GM21619 (cell line): ENCODE measurements at regions not wholly inside any gene's neighbourhood (a gene's known extent, or its start where the extent isn't known, plus 50 kb on each side); places are given as distances from the start of the nearest gene placed in this dataset.

ENCODE experiments used
- ATAC-seq: cut with Tn5 transposase; IDR thresholded peaks from one replicate; pipeline ENCODE4 v1.9.1; 2021; ENCODE audit not compliant: unreplicated experiment

DNA sequence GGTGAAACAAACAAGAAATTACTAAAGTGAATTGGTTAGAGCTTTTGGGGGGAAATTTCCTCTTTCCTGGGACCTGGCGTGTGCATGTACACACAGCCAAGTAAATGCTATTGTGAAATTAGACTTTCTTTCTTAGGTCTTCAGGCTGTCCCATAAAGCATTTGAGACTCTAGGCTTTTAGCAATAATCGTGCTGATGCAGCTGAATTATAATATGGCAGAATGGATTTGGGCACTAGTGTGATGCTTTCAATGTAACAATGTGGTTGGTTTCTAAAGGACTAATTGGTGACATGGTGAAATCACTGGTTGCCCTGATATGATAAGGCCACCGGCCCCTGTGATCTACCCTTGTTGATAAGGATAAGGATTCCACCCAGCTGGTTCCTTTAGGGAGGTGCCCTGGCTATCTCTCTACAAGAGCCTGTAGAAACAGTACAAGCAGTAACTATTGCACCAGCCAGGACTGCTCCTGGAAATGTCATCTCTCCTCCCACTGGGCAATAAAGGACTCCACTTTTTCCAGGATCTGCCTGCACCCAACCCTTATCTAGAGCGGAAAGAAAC lies 164.1 kb downstream of the TFAP2A start:
- no peak for ATAC-seq

DNA sequence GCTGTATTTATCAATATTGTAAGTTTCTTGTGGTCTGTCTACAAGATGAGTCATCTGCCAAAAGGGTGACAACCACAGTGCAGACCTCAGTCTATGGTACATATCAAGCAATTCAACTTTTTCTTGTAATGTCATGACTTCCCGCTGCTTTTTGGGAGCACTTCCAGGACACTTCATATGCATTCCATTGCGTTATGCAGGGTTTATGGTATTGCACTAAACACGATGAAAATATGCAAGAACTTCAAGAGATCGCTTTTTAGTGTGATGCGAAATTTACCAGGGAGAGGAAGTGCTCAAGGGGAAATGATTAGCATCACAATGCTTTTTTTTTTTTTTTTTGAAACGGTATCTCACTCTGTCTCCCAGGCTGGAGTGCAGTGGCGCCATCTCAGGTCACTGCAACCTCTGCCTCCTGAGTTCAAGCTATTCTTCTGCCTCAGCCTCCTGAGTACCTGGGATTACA lies 166.5 kb downstream of the TFAP2A start:
- ATAC-seq = no peak

- no peak for ATAC-seq
Measured at GRCh38 chr6:10237298-10238038, 177.4 kb downstream of the TFAP2A start.

DNA sequence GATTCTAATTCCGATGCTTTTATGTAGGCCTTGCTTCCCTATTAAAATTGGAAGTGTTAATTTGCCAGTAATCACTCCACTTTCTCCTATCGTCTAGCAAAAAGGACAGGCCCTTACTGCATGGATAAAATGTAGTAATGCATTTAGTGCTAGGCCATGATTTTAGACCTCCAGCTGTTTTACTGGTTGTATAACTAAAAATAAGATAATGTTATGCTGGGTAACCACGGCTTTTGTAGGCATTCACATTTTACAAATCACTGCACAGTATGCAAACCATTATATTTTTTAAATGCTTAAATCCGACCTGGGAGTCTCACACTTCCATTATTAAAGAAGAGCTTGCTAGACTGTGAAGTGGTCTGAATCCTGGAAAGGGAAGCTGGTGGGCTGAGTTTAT lies 179.5 kb downstream of the TFAP2A start:
- ATAC-seq = no peak

DNA sequence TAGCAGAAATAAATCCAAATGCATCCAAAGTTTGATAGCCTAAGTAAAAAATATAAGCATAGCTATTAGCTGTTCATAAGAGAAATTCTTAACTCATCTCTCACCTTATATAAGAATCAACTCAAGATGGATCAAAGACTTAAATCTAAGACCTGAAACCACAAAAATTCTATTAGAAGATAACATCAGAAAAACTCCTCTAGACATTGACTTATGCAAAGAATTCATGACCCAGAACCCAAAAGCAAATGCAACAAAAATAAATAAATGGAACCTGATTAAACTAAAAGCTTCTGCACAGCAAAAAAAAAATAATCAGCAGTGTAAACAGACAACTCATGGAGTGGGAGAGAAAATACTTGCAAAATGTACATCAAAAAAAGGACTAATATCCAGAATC lies 184.3 kb downstream of the TFAP2A start:
- no peak for ATAC-seq

DNA sequence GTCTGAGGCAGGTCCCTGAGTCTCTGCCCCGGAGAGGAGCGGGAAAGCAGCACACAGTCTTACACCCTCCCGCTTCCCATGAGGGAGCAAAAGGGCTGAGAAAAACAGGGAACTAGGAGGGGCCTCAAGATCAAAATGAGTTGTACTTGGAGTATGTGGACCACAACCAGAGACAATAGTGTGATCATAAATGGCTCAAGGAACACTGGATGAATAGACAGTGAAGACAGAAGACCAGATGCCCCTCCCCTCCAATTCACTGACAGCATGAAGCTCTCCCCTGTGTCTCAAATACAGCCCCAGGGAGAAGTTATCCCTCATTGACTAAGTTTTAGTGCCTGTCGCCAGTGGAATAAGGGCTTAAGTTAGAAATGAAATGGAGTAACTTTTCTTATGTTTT lies 191.0 kb downstream of the TFAP2A start:
- ATAC-seq = no peak

GRCh38 chr6:10221178-10221577 lies 193.7 kb downstream of the TFAP2A start:
- ATAC-seq = no peak

DNA sequence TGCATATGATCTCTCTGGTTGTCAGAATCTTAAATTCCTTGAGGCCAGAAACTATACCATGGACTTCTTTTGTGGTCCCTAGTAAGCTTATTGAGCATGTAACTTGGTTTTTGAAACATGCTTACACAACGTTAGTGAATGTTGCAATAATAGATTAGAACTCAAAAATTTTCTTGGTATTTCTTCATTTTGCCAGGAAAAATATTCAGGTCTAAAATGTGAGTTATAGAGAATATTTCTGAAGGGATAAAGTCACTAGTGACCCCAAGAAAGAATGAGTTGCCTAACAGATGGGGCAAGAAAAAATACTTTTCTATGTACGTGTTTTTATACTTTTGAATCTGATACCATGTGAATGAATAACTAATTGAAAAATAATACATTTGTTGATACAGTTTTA lies 195.4 kb downstream of the TFAP2A start:
- no peak for ATAC-seq

GRCh38 chr6:10217111-10217510 lies 197.8 kb downstream of the TFAP2A start:
- no peak for ATAC-seq

GRCh38 chr6:10215326-10216110 lies 199.4 kb downstream of the TFAP2A start:
- no peak for ATAC-seq

- no peak for ATAC-seq
Measured at GRCh38 chr6:10210052-10210451, 204.8 kb downstream of the TFAP2A start.

DNA sequence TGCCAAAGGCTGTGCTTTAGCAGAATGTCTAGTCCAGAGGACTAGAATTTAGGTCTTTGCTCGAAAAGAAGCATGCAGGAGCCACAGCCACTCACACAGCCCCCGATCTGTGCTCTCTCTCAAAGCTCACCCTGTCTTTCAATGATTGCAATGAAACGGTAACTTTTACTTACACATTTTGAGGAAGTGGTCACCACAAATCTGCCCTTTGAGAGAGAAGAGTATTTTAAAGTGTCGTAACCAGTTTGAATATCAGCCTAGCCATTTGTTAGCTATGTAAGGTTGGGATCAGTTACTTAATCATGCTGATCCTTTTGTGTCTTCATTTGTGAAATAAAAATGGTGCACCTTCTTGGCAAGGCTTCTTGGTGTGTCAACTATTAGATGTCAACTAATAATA lies 209.0 kb downstream of the TFAP2A start:
- ATAC-seq = no peak

DNA sequence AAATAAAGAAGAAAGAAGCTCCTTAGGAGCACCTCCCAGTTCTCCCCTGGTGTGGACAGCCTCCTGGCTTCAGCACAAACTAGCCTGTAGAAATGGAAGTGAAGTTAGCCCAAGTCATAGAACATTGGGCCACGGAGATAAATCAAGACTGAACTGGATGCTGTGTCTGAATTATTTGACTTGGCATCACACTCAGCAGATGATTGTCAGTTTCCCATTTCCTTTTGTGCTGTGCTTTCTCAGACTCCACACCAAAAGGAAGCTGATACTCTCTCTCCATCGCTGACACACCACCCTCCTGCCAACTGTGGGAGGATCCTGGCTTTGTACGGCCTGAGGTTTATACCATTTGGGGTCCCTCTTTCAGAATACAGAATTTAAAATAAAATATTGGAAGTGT lies 209.8 kb downstream of the TFAP2A start:
- no peak for ATAC-seq

DNA sequence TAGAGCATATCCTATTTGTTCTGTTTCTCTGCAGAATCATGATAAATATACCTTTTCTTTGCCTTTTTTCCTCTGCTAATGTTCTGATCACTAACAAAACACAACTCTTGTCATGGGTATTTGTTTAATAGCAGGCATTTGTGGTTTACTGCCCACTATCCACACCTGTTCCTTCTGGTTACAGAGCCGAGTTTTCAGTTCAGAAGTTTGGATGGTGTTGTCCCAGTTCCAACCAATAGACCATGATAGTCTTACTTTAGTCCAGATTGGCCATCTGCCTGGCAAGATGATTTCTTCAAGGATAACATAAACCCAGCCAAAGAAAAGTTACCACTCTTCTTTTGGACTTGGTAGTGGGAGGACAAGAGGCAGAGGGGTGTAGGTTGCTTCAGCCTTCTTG lies 211.2 kb downstream of the TFAP2A start:
- no peak for ATAC-seq

DNA sequence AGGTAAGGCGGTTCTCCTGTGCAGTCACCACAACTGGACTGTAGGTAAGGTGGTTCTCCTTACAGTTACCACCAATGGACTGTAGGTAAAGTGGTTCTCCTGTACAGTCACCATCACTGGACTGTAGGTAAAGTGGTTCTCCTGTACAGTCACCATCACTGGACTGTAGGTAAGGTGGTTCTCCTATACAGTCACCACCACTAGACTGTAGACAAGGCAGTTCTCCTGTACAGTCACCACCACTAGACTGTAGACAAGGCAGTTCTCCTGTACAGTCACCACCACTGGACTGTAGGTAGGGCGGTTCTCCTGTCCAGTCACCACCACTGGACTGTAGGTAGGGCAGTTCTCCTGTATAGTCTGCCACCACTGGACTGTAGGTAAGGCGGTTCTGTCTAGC lies 212.3 kb downstream of the TFAP2A start:
- no peak for ATAC-seq

DNA sequence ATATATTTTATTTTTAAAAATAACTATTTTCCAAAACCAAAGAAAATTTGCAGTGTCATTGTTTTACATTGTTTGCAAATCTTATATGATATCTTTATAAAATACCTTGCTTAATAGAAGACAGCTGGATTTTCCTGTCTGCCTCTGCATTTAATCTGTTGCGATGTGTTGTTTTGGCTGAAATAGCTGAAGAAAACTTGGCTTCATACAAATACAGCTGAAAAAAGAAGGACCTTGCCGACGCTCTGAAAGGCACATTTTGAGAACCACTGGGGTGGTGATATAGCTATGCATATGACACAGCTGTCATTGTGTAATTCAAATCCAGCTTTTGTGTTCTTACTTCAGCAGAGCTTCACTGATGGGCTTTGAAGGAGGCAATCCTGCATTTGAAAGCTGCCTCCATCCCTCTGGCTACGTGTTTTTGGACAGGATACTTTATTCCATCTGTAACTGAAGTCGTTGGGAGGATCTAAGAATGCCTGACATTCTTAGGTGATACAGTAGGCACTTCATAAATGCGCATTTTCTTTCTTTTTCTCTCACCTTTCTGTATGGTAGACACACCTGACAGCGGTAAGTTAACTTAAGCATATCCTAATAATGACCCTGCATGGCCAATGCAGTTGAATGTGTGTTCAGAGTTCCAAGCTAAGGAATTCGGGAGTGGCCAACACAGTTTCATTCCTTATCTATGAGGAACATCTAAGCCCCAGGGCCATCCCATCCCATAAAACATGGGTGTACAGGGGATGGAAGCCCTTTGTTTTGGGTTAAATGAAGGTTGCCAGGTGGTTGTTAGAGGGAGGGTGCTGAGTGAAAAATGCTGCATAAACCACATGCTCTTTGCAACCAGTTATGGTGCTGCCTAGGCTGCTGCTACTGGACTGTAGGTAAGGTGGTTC lies 213.0 kb downstream of the TFAP2A start:
- ATAC-seq = no peak

GRCh38 chr6:10196090-10196489 lies 218.8 kb downstream of the TFAP2A start:
- ATAC-seq = no peak

DNA sequence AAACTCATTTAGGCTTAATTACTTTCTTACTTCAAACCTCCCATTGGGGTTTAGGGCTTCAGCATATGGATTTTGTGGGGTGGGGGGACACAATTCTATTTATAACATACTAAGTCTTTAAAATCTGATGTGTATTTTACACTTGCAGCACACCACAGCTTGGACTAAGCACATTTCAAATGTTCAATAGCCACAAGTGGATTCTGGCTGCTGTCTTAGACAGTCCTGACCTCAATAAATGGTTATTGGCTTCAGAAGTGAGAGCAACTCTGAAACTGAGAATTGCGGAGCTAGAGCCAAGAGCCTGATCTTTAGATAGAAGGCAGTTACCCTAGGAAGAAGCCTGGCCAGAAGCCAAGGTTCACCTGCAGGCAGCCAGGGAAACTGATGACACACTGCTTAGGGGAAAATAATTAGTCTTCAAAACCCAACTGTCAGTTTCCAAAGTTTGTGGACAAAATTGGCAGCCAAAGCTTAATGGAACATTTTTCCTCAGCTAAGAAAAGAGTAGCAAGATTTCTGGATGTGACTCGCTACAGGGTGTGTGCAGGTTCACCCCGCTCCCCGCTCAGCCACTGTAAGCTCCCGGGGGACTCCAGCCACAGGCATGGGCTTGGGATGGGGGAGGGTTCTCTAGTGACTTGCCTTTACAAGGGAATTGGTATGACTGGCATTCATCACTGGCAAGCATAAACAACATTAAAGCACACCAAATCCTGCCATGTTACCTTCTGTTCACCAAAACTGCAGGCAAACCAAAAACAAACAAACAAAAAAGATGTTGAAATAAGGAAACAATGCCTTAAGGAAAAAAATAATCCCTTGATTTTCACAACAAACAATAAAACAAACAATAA lies 219.8 kb downstream of the TFAP2A start:
- no peak for ATAC-seq

- ATAC-seq = no peak
Measured at GRCh38 chr6:10193321-10193720, 221.6 kb downstream of the TFAP2A start.

DNA sequence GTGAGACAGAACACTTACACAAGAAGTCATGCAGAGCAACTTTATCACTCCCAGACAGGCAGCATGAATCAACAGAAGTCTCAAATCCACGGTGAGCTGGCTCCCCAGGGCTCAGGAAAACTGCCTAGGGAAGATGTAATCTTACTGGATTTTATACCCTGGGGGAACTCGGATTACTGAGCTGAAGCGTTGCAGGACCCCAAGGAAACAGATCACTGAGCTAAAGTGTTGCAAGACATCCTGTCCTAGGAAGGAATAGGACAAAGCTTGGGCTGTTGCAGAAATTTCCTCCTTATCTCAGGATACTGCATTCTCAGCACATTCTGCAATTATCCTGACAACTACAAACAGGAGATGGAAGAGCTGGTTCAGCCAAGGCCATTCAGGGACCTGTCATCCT lies 224.8 kb downstream of the TFAP2A start:
- ATAC-seq = no peak
